ENCODE measurements at regions not wholly inside any gene's neighbourhood (a gene's known extent, or its start where the extent isn't known, plus 50 kb on each side); places are given as distances from the start of the nearest gene placed in this dataset.

DNA sequence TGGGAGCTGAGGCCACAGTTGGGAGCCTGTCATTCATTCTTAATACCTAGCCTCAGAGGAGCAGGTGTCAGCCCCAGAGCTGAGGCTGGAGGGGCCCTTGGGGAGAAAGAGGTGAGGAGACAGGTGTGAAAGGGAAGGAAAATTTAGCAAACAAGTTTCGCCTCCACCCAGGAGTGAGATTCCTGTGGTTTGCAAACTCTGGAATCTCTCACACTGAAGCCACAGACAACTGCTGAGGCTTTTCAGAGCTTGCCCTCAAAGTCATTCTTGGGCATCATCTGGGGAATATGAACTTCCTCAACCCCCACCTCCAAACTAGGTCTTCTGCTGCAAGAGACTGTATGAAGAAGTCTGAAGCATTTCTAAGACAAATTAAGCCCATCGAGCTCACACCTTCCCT is 589.5 kb upstream of the TBX3 start:
- DNase-seq (ENCODE audit: low read depth, low spot score), result no peak
- no peaks in the 10 kb centered on the region for H3K9me3 ChIP-seq (ENCODE audit: insufficient read depth, low read length)
- no peaks in the 10 kb centered on the region for H3K36me3 ChIP-seq (ENCODE audit: insufficient read depth, insufficient read length, low read length)
- H3K9ac ChIP-seq (ENCODE audit: insufficient read length, low read depth), result no peak overlapping the region
- TF ChIP-seq ZNF274 (IDR thresholded peaks at IDR 0.05; ENCODE audit: low read depth, low read length), result no peak
- no peak for TF ChIP-seq YY1 (IDR thresholded peaks at IDR 0.05; ENCODE audit: insufficient read depth, insufficient read length)
- TF ChIP-seq SUZ12 (IDR thresholded peaks at IDR 0.05; ENCODE audit: extremely low read depth, insufficient read depth, insufficient read length), result no peak
- no peaks in the 10 kb centered on the region for H3K4me1 ChIP-seq (ENCODE audit: insufficient read depth, insufficient read length)
- H3K27me3 ChIP-seq (ENCODE audit: insufficient read depth, insufficient read length), result no peaks in the 10 kb centered on the region
- no peak overlapping the region for H3K4me3 ChIP-seq (ENCODE audit: insufficient read length, low read depth)

DNA sequence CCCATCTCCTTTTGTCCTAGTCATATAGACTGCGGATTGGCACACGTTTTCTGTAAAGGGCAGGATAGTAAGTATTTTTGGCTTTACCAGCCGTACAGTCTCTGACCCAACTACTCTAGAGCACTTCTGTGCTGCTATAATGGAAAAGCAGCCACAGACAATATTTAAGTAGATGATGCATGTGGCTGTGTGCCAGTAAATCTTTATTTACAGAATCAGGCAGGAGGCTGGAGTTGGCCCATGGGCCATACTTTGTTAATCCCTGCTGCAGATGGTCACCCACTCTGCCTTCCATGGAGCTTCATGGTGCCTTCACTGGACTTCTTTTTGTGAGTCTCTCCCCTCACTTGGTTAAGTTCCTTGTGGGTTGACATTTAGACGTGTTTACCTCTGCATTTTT is 584.5 kb upstream of the TBX3 start:
- no peak overlapping the region for H3K9ac ChIP-seq (ENCODE audit: insufficient read length, low read depth)
- TF ChIP-seq SUZ12 (IDR thresholded peaks at IDR 0.05; ENCODE audit: extremely low read depth, insufficient read depth, insufficient read length), result no peak
- TF ChIP-seq ZNF274 (IDR thresholded peaks at IDR 0.05; ENCODE audit: low read depth, low read length), result no peak
- TF ChIP-seq YY1 (IDR thresholded peaks at IDR 0.05; ENCODE audit: insufficient read depth, insufficient read length), result no peak
- H3K4me1 ChIP-seq (ENCODE audit: insufficient read depth, insufficient read length), result no peaks in the 10 kb centered on the region
- DNase-seq (ENCODE audit: low read depth, low spot score), result no peak
- no peak overlapping the region for H3K4me3 ChIP-seq (ENCODE audit: insufficient read length, low read depth)
- H3K27me3 ChIP-seq (ENCODE audit: insufficient read depth, insufficient read length), result no peaks in the 10 kb centered on the region
- no peaks in the 10 kb centered on the region for H3K9me3 ChIP-seq (ENCODE audit: insufficient read depth, low read length)
- no peaks in the 10 kb centered on the region for H3K36me3 ChIP-seq (ENCODE audit: insufficient read depth, insufficient read length, low read length)

DNA sequence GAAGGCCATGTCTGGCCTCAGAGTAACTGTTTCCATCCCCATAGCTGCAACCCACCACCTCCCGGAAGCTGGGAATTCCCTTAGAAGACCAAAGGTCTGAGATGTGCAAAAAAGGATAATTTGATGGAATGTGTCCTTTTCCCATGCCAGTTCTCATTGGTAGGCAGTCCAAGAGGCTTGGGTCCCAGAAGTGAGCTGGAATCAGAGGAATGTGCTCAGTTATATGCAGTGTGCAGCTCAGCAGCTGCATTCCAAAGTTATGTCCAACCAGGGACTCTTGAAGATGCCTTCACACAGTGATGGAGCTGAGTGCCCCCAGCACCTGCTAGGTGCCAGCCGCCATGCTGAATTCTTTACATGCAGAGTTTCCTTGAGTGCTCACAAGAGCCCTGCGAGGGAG is 583.9 kb upstream of the TBX3 start:
- no peak for DNase-seq (ENCODE audit: low read depth, low spot score)
- no peaks in the 10 kb centered on the region for H3K9me3 ChIP-seq (ENCODE audit: insufficient read depth, low read length)
- no peak for TF ChIP-seq ZNF274 (IDR thresholded peaks at IDR 0.05; ENCODE audit: low read depth, low read length)
- H3K4me1 ChIP-seq (ENCODE audit: insufficient read depth, insufficient read length), result no peaks in the 10 kb centered on the region
- H3K9ac ChIP-seq (ENCODE audit: insufficient read length, low read depth), result no peak overlapping the region
- H3K36me3 ChIP-seq (ENCODE audit: insufficient read depth, insufficient read length, low read length), result no peaks in the 10 kb centered on the region
- H3K4me3 ChIP-seq (ENCODE audit: insufficient read length, low read depth), result no peak overlapping the region
- H3K27me3 ChIP-seq (ENCODE audit: insufficient read depth, insufficient read length), result no peaks in the 10 kb centered on the region

DNA sequence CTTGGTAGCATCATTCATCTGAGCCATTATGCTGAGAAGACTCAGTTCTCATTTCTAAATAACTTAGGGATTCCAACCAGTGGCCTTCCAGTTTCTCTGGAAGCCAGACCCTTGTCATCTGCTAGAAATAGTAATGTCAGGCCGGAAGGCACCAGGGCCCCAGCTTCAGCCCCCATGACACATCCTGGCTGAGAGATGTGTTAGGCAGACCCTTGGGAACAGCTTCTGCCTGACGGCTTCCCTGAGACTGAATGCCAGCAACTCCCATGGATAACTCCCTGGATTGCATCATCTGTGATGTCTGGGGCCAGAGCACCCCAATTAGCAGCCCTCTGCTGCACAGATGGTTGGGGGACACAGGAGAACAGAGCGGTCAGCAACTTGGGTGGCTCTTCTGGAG is 583.5 kb upstream of the TBX3 start:
- no peak for DNase-seq (ENCODE audit: low read depth, low spot score)
- Histone ChIP-seq H3K4me1 (ENCODE audit: insufficient read depth, insufficient read length) (no peaks in the 10 kb centered on the region), H3K27me3 (ENCODE audit: insufficient read depth, insufficient read length) (no peaks in the 10 kb centered on the region), H3K9me3 (ENCODE audit: insufficient read depth, low read length) (no peaks in the 10 kb centered on the region), H3K4me3 (ENCODE audit: insufficient read length, low read depth) (no peak overlapping the region), H3K9ac (ENCODE audit: insufficient read length, low read depth) (no peak overlapping the region), H3K36me3 (ENCODE audit: insufficient read depth, insufficient read length, low read length) (no peaks in the 10 kb centered on the region)
- TF ChIP-seq YY1 (IDR thresholded peaks at IDR 0.05; ENCODE audit: insufficient read depth, insufficient read length) (no peak), ZNF274 (IDR thresholded peaks at IDR 0.05; ENCODE audit: low read depth, low read length) (no peak), SUZ12 (IDR thresholded peaks at IDR 0.05; ENCODE audit: extremely low read depth, insufficient read depth, insufficient read length) (no peak)

DNA sequence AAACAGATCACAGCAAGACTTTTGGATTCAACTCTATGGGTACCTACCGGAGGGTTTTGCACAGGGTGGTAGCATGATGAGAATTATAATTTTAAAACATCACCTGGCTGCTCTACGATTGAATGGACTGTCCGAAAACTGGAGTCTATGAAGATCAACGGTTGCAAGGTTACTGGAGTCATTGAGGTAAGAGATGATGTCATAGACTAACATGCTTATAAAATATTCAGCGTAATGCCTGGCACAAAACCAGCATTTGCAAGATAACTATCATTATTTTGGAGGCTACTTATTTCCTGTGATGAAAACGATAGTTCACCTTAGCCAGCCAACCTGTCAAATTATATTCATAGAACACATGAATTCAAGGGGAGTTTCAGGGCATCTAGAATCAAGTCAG is 580.6 kb upstream of the TBX3 start:
- H3K9me3 ChIP-seq (ENCODE audit: insufficient read depth, low read length), result no peaks in the 10 kb centered on the region
- H3K4me3 ChIP-seq (ENCODE audit: insufficient read length, low read depth), result no peak overlapping the region
- no peak for DNase-seq (ENCODE audit: low read depth, low spot score)
- no peak overlapping the region for H3K9ac ChIP-seq (ENCODE audit: insufficient read length, low read depth)
- no peaks in the 10 kb centered on the region for H3K27me3 ChIP-seq (ENCODE audit: insufficient read depth, insufficient read length)
- H3K4me1 ChIP-seq (ENCODE audit: insufficient read depth, insufficient read length), result no peaks in the 10 kb centered on the region
- H3K36me3 ChIP-seq (ENCODE audit: insufficient read depth, insufficient read length, low read length), result no peaks in the 10 kb centered on the region
- no peak for TF ChIP-seq SUZ12 (IDR thresholded peaks at IDR 0.05; ENCODE audit: extremely low read depth, insufficient read depth, insufficient read length)
- no peak for TF ChIP-seq ZNF274 (IDR thresholded peaks at IDR 0.05; ENCODE audit: low read depth, low read length)
- TF ChIP-seq YY1 (IDR thresholded peaks at IDR 0.05; ENCODE audit: insufficient read depth, insufficient read length), result no peak

DNA sequence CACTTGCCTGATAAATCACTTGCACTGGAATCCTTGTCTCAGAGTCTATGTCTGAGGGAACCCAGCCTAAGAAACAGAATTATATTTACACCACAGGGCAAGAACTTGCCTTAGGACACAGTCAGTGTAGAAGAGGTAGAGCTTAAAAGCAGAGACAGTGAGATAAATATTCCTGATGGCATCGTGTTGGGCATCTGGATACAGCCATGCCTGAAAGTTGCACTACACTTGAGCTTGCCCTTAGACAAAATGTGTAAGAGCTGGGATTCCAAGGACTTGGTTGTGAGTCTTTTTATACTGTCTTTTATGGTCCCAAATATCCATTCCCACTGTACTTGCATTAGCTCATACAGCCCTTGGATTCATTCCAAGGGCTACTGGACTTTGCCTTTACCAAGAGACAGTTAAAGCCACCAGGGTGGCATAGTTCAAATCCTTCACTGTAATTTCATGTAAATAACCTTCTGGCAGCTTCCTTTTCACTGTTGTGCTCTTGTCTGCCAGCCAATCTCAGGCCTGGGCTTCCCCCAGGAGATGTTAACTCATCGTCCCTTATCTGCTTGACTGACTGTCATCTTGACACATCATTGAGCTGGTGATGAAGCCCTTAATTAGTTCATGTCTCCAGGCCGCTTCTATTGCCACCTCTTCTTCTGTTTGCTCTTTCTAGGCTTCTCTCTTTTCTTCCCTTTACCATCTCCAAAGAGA is 577.9 kb upstream of the TBX3 start:
- Histone ChIP-seq H3K27me3 (ENCODE audit: insufficient read depth, insufficient read length) (no peaks in the 10 kb centered on the region), H3K4me3 (ENCODE audit: insufficient read length, low read depth) (no peak overlapping the region), H3K9ac (ENCODE audit: insufficient read length, low read depth) (no peak overlapping the region), H3K9me3 (ENCODE audit: insufficient read depth, low read length) (no peaks in the 10 kb centered on the region), H3K4me1 (ENCODE audit: insufficient read depth, insufficient read length) (no peaks in the 10 kb centered on the region), H3K36me3 (ENCODE audit: insufficient read depth, insufficient read length, low read length) (no peaks in the 10 kb centered on the region)
- no peak for TF ChIP-seq SUZ12 (IDR thresholded peaks at IDR 0.05; ENCODE audit: extremely low read depth, insufficient read depth, insufficient read length)
- no peak for TF ChIP-seq ZNF274 (IDR thresholded peaks at IDR 0.05; ENCODE audit: low read depth, low read length)
- TF ChIP-seq YY1 (IDR thresholded peaks at IDR 0.05; ENCODE audit: insufficient read depth, insufficient read length), result no peak
- DNase-seq (ENCODE audit: low read depth, low spot score), result no peak

DNA sequence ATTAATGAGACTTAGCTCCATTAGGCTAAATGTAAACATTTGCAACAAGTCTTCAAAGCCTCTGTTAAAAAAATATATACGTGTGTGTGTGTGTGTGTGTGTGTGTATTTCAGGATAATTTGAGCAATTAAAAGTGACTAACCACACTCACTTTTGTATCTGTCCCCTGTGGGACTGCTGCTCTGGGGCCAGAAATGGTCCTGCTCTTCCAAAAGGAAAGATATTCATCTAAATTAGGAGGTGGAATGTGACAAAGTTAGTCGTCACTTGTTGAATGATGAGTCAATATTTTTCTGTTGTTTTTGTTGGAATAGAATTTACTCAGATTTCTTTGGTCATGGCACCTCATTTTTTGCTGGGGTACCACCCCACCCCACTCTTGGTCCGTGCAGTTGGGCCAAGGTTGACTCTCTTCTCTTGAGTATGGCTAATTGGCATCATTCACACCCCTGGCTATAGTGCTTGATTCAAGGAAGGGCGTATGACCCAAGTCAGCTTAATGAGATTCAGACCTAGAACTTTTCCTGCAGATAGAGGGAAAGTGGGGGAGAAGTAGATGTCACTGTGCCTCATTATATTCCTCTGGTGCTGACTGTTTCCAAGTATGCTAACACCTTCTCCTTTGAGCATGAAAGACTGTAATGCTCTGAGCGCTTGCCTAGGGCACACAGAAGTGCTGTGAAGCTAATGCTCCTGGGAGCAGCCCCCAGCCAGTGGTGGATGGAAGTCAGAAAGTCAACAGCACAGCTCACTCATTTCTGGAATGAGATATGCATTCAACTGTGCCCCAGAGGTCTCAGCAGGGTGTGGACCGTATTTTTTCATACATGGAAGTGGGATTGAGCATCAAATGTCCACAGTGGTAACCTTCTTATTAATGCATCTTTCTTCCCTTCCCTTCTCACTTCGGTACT is 577.0 kb upstream of the TBX3 start:
- Histone ChIP-seq H3K9ac (ENCODE audit: insufficient read length, low read depth) (no peak overlapping the region), H3K4me1 (ENCODE audit: insufficient read depth, insufficient read length) (no peaks in the 10 kb centered on the region), H3K4me3 (ENCODE audit: insufficient read length, low read depth) (no peak overlapping the region), H3K27me3 (ENCODE audit: insufficient read depth, insufficient read length) (no peaks in the 10 kb centered on the region), H3K36me3 (ENCODE audit: insufficient read depth, insufficient read length, low read length) (no peaks in the 10 kb centered on the region), H3K9me3 (ENCODE audit: insufficient read depth, low read length) (no peaks in the 10 kb centered on the region)
- TF ChIP-seq SUZ12 (IDR thresholded peaks at IDR 0.05; ENCODE audit: extremely low read depth, insufficient read depth, insufficient read length) (no peak), YY1 (IDR thresholded peaks at IDR 0.05; ENCODE audit: insufficient read depth, insufficient read length) (no peak), ZNF274 (IDR thresholded peaks at IDR 0.05; ENCODE audit: low read depth, low read length) (no peak)
- no peak for DNase-seq (ENCODE audit: low read depth, low spot score)

All from NT2/D1 (cell line).